ENCODE measurements at regions not wholly inside any gene's neighbourhood (a gene's known extent, or its start where the extent isn't known, plus 50 kb on each side); places are given as distances from the start of the nearest gene placed in this dataset.

GRCh38 chr4:53764761-53765490 lies 173.6 kb upstream of the LNX1 start:
- Histone ChIP-seq H2BK120ac (ENCODE audit: low read depth, low read length) (no peak overlapping the region), H3K27ac (ENCODE audit: low read depth, low read length) (no peak overlapping the region), H3K4me2 (ENCODE audit: low read length) (no peak overlapping the region), H4K5ac (ENCODE audit: low read length) (no peak overlapping the region), H3K36me3 (ENCODE audit: control insufficient read depth, insufficient read depth, low read length) (no peaks in the 10 kb centered on the region), H3K79me1 (ENCODE audit: low read length) (no peaks in the 10 kb centered on the region), H2BK15ac (replicated peaks; ENCODE audit: low read depth) (no peak overlapping the region), H2BK5ac (ENCODE audit: low read length) (no peak overlapping the region), H3K18ac (ENCODE audit: low read length) (no peak overlapping the region), H3K4me1 (ENCODE audit: control insufficient read depth, low read depth, low read length) (no peaks in the 10 kb centered on the region), H3K56ac (ENCODE audit: low read length) (no peak overlapping the region), H3K79me2 (ENCODE audit: control insufficient read depth, insufficient read depth, low read length) (no peaks in the 10 kb centered on the region), H2AK5ac (ENCODE audit: low read length) (no peak overlapping the region), H3K23ac (ENCODE audit: low read length) (no peak overlapping the region), H4K8ac (ENCODE audit: low read depth, low read length) (no peak overlapping the region), H3K27me3 (ENCODE audit: insufficient read depth, low read length, poor library complexity) (no peaks in the 10 kb centered on the region), H3K4me3 (ENCODE audit: low read length) (no peak overlapping the region), H3K4ac (ENCODE audit: low read depth, low read length) (no peak overlapping the region), H3K9ac (ENCODE audit: low read length) (no peak overlapping the region)
- DNase-seq, result no peak
- no CpG with 5 or more reads among the region's 3 CpGs for WGBS (ENCODE audit: extremely low coverage, insufficient coverage, low lambda C conversion rate)

- DNase-seq, result peak; percentile 14
- no peak overlapping the region for H2AK5ac ChIP-seq (ENCODE audit: low read length)
- no peaks in the 10 kb centered on the region for H3K79me1 ChIP-seq (ENCODE audit: low read length)
- H3K27me3 ChIP-seq (ENCODE audit: insufficient read depth, low read length, poor library complexity), result no peaks in the 10 kb centered on the region
- H3K56ac ChIP-seq (ENCODE audit: low read length), result no peak overlapping the region
- no peak overlapping the region for H4K5ac ChIP-seq (ENCODE audit: low read length)
- no CpG with 5 or more reads among the region's 5 CpGs for WGBS (ENCODE audit: extremely low coverage, insufficient coverage, low lambda C conversion rate)
- no peak overlapping the region for H3K4ac ChIP-seq (ENCODE audit: low read depth, low read length)
- H3K36me3 ChIP-seq (ENCODE audit: control insufficient read depth, insufficient read depth, low read length), result no peaks in the 10 kb centered on the region
- no peak overlapping the region for H3K4me3 ChIP-seq (ENCODE audit: low read length)
- no peak overlapping the region for H2BK5ac ChIP-seq (ENCODE audit: low read length)
- no peak overlapping the region for H2BK120ac ChIP-seq (ENCODE audit: low read depth, low read length)
- no peak overlapping the region for H4K8ac ChIP-seq (ENCODE audit: low read depth, low read length)
- no peak overlapping the region for H3K23ac ChIP-seq (ENCODE audit: low read length)
- H3K4me2 ChIP-seq (ENCODE audit: low read length), result no peak overlapping the region
- no peaks in the 10 kb centered on the region for H3K79me2 ChIP-seq (ENCODE audit: control insufficient read depth, insufficient read depth, low read length)
- H3K4me1 ChIP-seq (ENCODE audit: control insufficient read depth, low read depth, low read length), result no peaks in the 10 kb centered on the region
- H2BK15ac ChIP-seq (replicated peaks; ENCODE audit: low read depth), result no peak overlapping the region
- H3K9ac ChIP-seq (ENCODE audit: low read length), result no peak overlapping the region
- no peak overlapping the region for H3K18ac ChIP-seq (ENCODE audit: low read length)
- no peak overlapping the region for H3K27ac ChIP-seq (ENCODE audit: low read depth, low read length)
Measured at GRCh38 chr4:53763813-53764597, 172.7 kb upstream of the LNX1 start.

GRCh38 chr4:53755656-53756055 lies 164.4 kb upstream of the LNX1 start:
- Histone ChIP-seq H3K4me3 (ENCODE audit: low read length) (no peak overlapping the region), H2BK15ac (replicated peaks; ENCODE audit: low read depth) (no peak overlapping the region), H3K4ac (ENCODE audit: low read depth, low read length) (no peak overlapping the region), H3K36me3 (ENCODE audit: control insufficient read depth, insufficient read depth, low read length) (no peaks in the 10 kb centered on the region), H3K79me1 (ENCODE audit: low read length) (no peaks in the 10 kb centered on the region), H3K9ac (ENCODE audit: low read length) (no peak overlapping the region), H4K8ac (ENCODE audit: low read depth, low read length) (no peak overlapping the region), H2BK5ac (ENCODE audit: low read length) (no peak overlapping the region), H3K27ac (ENCODE audit: low read depth, low read length) (no peak overlapping the region), H3K79me2 (ENCODE audit: control insufficient read depth, insufficient read depth, low read length) (no peaks in the 10 kb centered on the region), H4K5ac (ENCODE audit: low read length) (no peak overlapping the region), H3K27me3 (ENCODE audit: insufficient read depth, low read length, poor library complexity) (no peaks in the 10 kb centered on the region), H2AK5ac (ENCODE audit: low read length) (no peak overlapping the region), H3K4me2 (ENCODE audit: low read length) (no peak overlapping the region), H3K23ac (ENCODE audit: low read length) (no peak overlapping the region), H3K56ac (ENCODE audit: low read length) (no peak overlapping the region), H3K18ac (ENCODE audit: low read length) (no peak overlapping the region), H2BK120ac (ENCODE audit: low read depth, low read length) (no peak overlapping the region), H3K4me1 (ENCODE audit: control insufficient read depth, low read depth, low read length) (no peaks in the 10 kb centered on the region)
- no CpG with 5 or more reads among the region's 1 CpG for WGBS (ENCODE audit: extremely low coverage, insufficient coverage, low lambda C conversion rate)
- no peak for DNase-seq

GRCh38 chr4:53752124-53752523 lies 160.8 kb upstream of the LNX1 start:
- Histone ChIP-seq H3K9ac (ENCODE audit: low read length) (no peak overlapping the region), H4K5ac (ENCODE audit: low read length) (no peak overlapping the region), H3K56ac (ENCODE audit: low read length) (no peak overlapping the region), H3K18ac (ENCODE audit: low read length) (no peak overlapping the region), H2BK5ac (ENCODE audit: low read length) (no peak overlapping the region), H3K79me2 (ENCODE audit: control insufficient read depth, insufficient read depth, low read length) (no peaks in the 10 kb centered on the region), H3K23ac (ENCODE audit: low read length) (no peak overlapping the region), H3K27me3 (ENCODE audit: insufficient read depth, low read length, poor library complexity) (no peaks in the 10 kb centered on the region), H2AK5ac (ENCODE audit: low read length) (no peak overlapping the region), H4K8ac (ENCODE audit: low read depth, low read length) (no peak overlapping the region), H3K79me1 (ENCODE audit: low read length) (no peaks in the 10 kb centered on the region), H3K4me1 (ENCODE audit: control insufficient read depth, low read depth, low read length) (no peaks in the 10 kb centered on the region), H3K36me3 (ENCODE audit: control insufficient read depth, insufficient read depth, low read length) (no peaks in the 10 kb centered on the region), H2BK15ac (replicated peaks; ENCODE audit: low read depth) (no peak overlapping the region), H3K4me3 (ENCODE audit: low read length) (no peak overlapping the region), H2BK120ac (ENCODE audit: low read depth, low read length) (no peak overlapping the region), H3K4me2 (ENCODE audit: low read length) (no peak overlapping the region), H3K4ac (ENCODE audit: low read depth, low read length) (no peak overlapping the region), H3K27ac (ENCODE audit: low read depth, low read length) (no peak overlapping the region)
- no peak for DNase-seq
- no CpG with 5 or more reads among the region's 2 CpGs for WGBS (ENCODE audit: extremely low coverage, insufficient coverage, low lambda C conversion rate)

- no peak overlapping the region for H4K5ac ChIP-seq (ENCODE audit: low read length)
- no peak overlapping the region for H3K4me2 ChIP-seq (ENCODE audit: low read length)
- H3K36me3 ChIP-seq (ENCODE audit: control insufficient read depth, insufficient read depth, low read length), result no peaks in the 10 kb centered on the region
- no peaks in the 10 kb centered on the region for H3K79me2 ChIP-seq (ENCODE audit: control insufficient read depth, insufficient read depth, low read length)
- H3K27ac ChIP-seq (ENCODE audit: low read depth, low read length), result no peak overlapping the region
- no peaks in the 10 kb centered on the region for H3K27me3 ChIP-seq (ENCODE audit: insufficient read depth, low read length, poor library complexity)
- no peak overlapping the region for H3K23ac ChIP-seq (ENCODE audit: low read length)
- no peak overlapping the region for H4K8ac ChIP-seq (ENCODE audit: low read depth, low read length)
- H3K18ac ChIP-seq (ENCODE audit: low read length), result no peak overlapping the region
- H2AK5ac ChIP-seq (ENCODE audit: low read length), result no peak overlapping the region
- no peak overlapping the region for H3K56ac ChIP-seq (ENCODE audit: low read length)
- DNase-seq, result no peak
- no peak overlapping the region for H3K4ac ChIP-seq (ENCODE audit: low read depth, low read length)
- no CpG with 5 or more reads among the region's 2 CpGs for WGBS (ENCODE audit: extremely low coverage, insufficient coverage, low lambda C conversion rate)
- H3K4me1 ChIP-seq (ENCODE audit: control insufficient read depth, low read depth, low read length), result no peaks in the 10 kb centered on the region
- H2BK120ac ChIP-seq (ENCODE audit: low read depth, low read length), result no peak overlapping the region
- H2BK5ac ChIP-seq (ENCODE audit: low read length), result no peak overlapping the region
- no peak overlapping the region for H3K4me3 ChIP-seq (ENCODE audit: low read length)
- no peaks in the 10 kb centered on the region for H3K79me1 ChIP-seq (ENCODE audit: low read length)
- no peak overlapping the region for H2BK15ac ChIP-seq (replicated peaks; ENCODE audit: low read depth)
- H3K9ac ChIP-seq (ENCODE audit: low read length), result no peak overlapping the region
Measured at GRCh38 chr4:53748328-53748772, 157.1 kb upstream of the LNX1 start.
